Activated naive CD8-positive, alpha-beta T cell treated with anti-CD3 and anti-CD28 coated beads, Interleukin-2, amount 10 ng/mL, durations not matched to agents 7 days and 5 days (primary cell): ENCODE measurements at regions not wholly inside any gene's neighbourhood (a gene's known extent, or its start where the extent isn't known, plus 50 kb on each side); places are given as distances from the start of the nearest gene placed in this dataset.

ENCODE experiments used
- ATAC-seq: fragments of 150-1000 bp; cut with Tn5 transposase; one replicate; pipeline ENCODE4 v1.10.0; 2021; ENCODE audit warnings: low read depth, moderate library complexity
- POLR2A ChIA-PET: fragments of 350-600 bp; sonication (Branson Sonifier 250); formaldehyde crosslinking; loops from one replicate; lab custom pipeline; 2021; ENCODE audit warnings: antibody characterized with exemption; lab: Charles Lee
- DNase-seq: peaks from one replicate; pipeline ENCODE4 v3.0.0; 2021
- H3K27ac Mint-ChIP-seq: one replicate; pipeline ENCODE4 v1.8.0; 2022; ENCODE audit warnings: mild to moderate bottlenecking, mixed read lengths
- H3K27me3 Mint-ChIP-seq: one replicate; pipeline ENCODE4 v1.8.0; 2022; ENCODE audit warnings: mild to moderate bottlenecking, moderate library complexity, mixed read lengths
- H3K36me3 Mint-ChIP-seq: one replicate; pipeline ENCODE4 v1.8.0; 2021; ENCODE audit warnings: mild to moderate bottlenecking, mixed read lengths
- H3K4me1 Mint-ChIP-seq: one replicate; pipeline ENCODE4 v1.8.0; 2021; ENCODE audit warnings: mixed read lengths
- H3K4me3 Mint-ChIP-seq: one replicate; pipeline ENCODE4 v1.8.0; 2022; ENCODE audit warnings: mild to moderate bottlenecking, moderate library complexity, mixed read lengths
- H3K9me3 Mint-ChIP-seq: one replicate; pipeline ENCODE4 v1.8.0; 2021; ENCODE audit warnings: mixed read lengths

GRCh38 chr4:125398263-125399002 lies 83.7 kb downstream of the FAT4 start:
- H3K27me3 Mint-ChIP-seq, result no peaks in the 10 kb centered on the region
- ATAC-seq, result no peak
- no peak overlapping the region for H3K27ac Mint-ChIP-seq

DNA sequence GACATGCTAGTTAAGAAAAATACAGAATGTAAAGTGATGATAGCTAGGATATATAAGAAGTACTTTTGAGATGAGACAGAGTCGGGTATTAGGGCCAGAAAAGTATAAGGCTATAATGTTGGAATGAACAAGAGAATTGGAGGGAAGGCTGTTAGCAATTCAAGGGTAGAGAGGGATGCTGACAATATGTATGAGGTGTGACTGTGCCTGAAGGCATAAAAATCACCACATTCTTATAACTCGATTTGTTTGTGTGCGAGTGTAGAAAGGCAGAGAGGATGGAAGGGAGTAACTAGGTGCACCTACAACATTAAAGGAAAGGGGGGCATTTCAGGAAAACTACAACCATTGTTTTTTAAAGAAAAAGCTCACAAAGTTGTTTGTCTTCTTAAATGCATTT lies 86.0 kb downstream of the FAT4 start:
- no peak for DNase-seq
- no peaks in the 10 kb centered on the region for H3K4me1 Mint-ChIP-seq
- no peak for ATAC-seq
- H3K4me3 Mint-ChIP-seq, result no peak overlapping the region
- POLR2A ChIA-PET, result no interaction called here
- no peaks in the 10 kb centered on the region for H3K36me3 Mint-ChIP-seq
- H3K9me3 Mint-ChIP-seq, result no peaks in the 10 kb centered on the region
- H3K27ac Mint-ChIP-seq, result no peak overlapping the region
- H3K27me3 Mint-ChIP-seq, result no peaks in the 10 kb centered on the region

More at GRCh38 chr4:125398263-125399002, 83.7 kb downstream of the FAT4 start:
- Mint-ChIP-seq H3K4me1 (no peaks in the 10 kb centered on the region), H3K36me3 (no peaks in the 10 kb centered on the region), H3K4me3 (no peak overlapping the region), H3K9me3 (no peaks in the 10 kb centered on the region)
- POLR2A ChIA-PET, result no interaction called here
- DNase-seq, result no peak

DNA sequence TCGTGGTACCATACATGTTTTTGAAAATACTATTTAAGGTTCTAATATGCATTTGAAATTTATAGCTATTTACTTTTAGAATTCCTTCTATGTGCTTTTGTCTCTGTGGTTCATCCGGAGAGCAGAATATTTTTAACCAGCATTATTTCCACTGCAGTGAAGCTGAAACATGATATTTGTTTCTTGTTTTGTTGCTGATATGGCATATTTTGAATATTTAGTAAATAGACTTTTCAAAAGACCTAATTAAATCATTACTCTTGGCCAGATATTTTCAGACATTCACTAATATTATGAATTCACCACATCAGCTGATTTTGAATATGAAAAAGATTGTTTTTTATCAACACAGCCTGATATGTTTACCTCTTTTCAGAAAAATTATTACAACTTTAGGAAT lies 87.0 kb downstream of the FAT4 start:
- Mint-ChIP-seq H3K4me1 (no peaks in the 10 kb centered on the region), H3K4me3 (no peak overlapping the region), H3K27ac (no peak overlapping the region), H3K27me3 (no peaks in the 10 kb centered on the region), H3K9me3 (no peaks in the 10 kb centered on the region), H3K36me3 (no peaks in the 10 kb centered on the region)
- ATAC-seq, result no peak
- DNase-seq, result no peak
- POLR2A ChIA-PET, result no interaction called here

DNA sequence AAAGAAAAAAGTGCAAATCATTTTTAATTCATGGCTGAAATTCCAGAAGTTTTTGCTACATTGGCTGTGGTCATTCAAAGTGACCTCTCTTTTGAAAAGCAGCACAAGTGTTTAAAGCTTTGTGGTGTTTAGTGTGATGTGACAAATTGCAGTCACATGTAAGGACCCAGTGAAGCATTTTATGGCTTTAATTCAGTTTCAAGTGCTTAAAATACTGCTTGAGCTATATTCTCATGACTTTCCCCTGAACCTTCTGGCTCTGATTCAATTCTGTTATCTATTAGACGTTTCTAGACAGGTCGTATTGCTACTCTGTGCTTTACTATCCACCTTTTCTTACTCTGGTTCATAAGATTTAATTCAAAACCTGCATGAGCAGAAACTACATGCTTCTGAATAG lies 105.8 kb downstream of the FAT4 start:
- no peaks in the 10 kb centered on the region for H3K36me3 Mint-ChIP-seq

GRCh38 chr4:125421547-125421946 lies 106.8 kb downstream of the FAT4 start:
- H3K4me1 Mint-ChIP-seq, result no peaks in the 10 kb centered on the region

More for the DNA sequence above, 105.8 kb downstream of the FAT4 start:
- POLR2A ChIA-PET, result no interaction called here
- no peak for DNase-seq
- no peaks in the 10 kb centered on the region for H3K27me3 Mint-ChIP-seq
- no peaks in the 10 kb centered on the region for H3K4me1 Mint-ChIP-seq
- H3K4me3 Mint-ChIP-seq, result no peak overlapping the region
- no peak for ATAC-seq
- peaks cover 8% of the 10 kb centered on the region for H3K9me3 Mint-ChIP-seq
- no peak overlapping the region for H3K27ac Mint-ChIP-seq

GRCh38 chr4:125423124-125423523 lies 108.4 kb downstream of the FAT4 start:
- Mint-ChIP-seq H3K36me3 (no peaks in the 10 kb centered on the region), H3K9me3 (peaks cover 7% of the 10 kb centered on the region), H3K4me3 (no peak overlapping the region), H3K27me3 (no peaks in the 10 kb centered on the region), H3K27ac (no peak overlapping the region), H3K4me1 (no peaks in the 10 kb centered on the region)
- POLR2A ChIA-PET, result no interaction called here
- DNase-seq (no peak), ATAC-seq (no peak)

More at GRCh38 chr4:125421547-125421946, 106.8 kb downstream of the FAT4 start:
- POLR2A ChIA-PET, result no interaction called here
- H3K4me3 Mint-ChIP-seq, result no peak overlapping the region
- no peak for ATAC-seq
- H3K9me3 Mint-ChIP-seq, result peaks cover 7% of the 10 kb centered on the region
- H3K36me3 Mint-ChIP-seq, result no peaks in the 10 kb centered on the region
- no peaks in the 10 kb centered on the region for H3K27me3 Mint-ChIP-seq
- DNase-seq, result no peak
- H3K27ac Mint-ChIP-seq, result no peak overlapping the region

- POLR2A ChIA-PET, result no interaction called here
- DNase-seq, result no peak
- Mint-ChIP-seq H3K4me1 (no peaks in the 10 kb centered on the region), H3K27me3 (no peaks in the 10 kb centered on the region), H3K9me3 (peaks cover 2% of the 10 kb centered on the region), H3K36me3 (no peaks in the 10 kb centered on the region), H3K4me3 (no peak overlapping the region), H3K27ac (no peak overlapping the region)
- no peak for ATAC-seq
Observed at GRCh38 chr4:125428832-125429231, 114.1 kb downstream of the FAT4 start.

- no peak overlapping the region for H3K27ac Mint-ChIP-seq
Observed at GRCh38 chr4:125430086-125430485, 115.3 kb downstream of the FAT4 start.

DNA sequence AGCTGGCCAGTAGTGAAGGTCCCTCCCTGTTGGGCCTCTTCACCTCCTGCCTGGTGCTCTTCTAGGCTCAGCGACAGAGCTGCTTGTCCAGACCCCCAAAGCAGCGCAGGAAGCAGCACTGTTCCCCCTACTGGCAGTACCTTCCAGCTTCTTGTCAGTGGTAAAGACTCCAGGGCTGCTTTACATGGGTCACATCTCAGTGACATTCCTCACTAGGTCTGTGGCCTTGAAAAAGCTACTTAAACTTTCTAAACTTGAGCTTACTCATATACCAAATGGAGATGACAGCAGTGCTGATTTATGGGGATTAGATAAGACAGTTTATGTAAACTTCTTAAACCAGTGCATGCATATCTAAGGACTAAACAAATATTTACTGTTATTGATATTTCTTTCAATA lies 117.3 kb downstream of the FAT4 start:
- Mint-ChIP-seq H3K4me1 (no peaks in the 10 kb centered on the region), H3K4me3 (no peak overlapping the region), H3K27ac (no peak overlapping the region), H3K9me3 (no peaks in the 10 kb centered on the region), H3K36me3 (no peaks in the 10 kb centered on the region), H3K27me3 (no peaks in the 10 kb centered on the region)
- DNase-seq, result no peak
- POLR2A ChIA-PET, result no interaction called here
- ATAC-seq, result no peak

More at GRCh38 chr4:125430086-125430485, 115.3 kb downstream of the FAT4 start:
- POLR2A ChIA-PET, result no interaction called here
- H3K27me3 Mint-ChIP-seq, result no peaks in the 10 kb centered on the region
- ATAC-seq, result no peak
- DNase-seq, result no peak
- H3K9me3 Mint-ChIP-seq, result no peaks in the 10 kb centered on the region
- no peak overlapping the region for H3K4me3 Mint-ChIP-seq
- no peaks in the 10 kb centered on the region for H3K36me3 Mint-ChIP-seq
- H3K4me1 Mint-ChIP-seq, result no peaks in the 10 kb centered on the region

DNA sequence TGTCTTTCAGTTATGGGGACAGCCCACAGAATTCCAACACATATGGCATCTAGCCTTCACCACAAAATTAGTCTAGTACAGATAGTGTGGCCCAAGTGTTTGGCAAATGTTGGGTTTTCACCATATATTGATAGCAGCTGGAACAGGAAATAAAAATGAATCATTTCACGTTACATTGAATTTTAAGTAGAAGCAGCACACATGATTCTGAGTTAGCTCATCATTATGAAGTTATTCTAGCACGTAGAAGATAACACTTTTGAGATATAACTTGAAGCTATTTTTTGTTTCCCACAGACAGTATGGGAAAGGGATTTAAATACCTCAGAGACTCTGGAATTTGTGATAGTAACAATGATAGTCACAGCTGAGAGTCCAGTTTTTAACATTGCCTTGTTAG lies 118.7 kb downstream of the FAT4 start:
- H3K4me3 Mint-ChIP-seq, result no peak overlapping the region
- no peaks in the 10 kb centered on the region for H3K4me1 Mint-ChIP-seq
- no peak for DNase-seq
- POLR2A ChIA-PET, result no interaction called here
- H3K36me3 Mint-ChIP-seq, result no peaks in the 10 kb centered on the region
- H3K27me3 Mint-ChIP-seq, result no peaks in the 10 kb centered on the region
- no peaks in the 10 kb centered on the region for H3K9me3 Mint-ChIP-seq
- H3K27ac Mint-ChIP-seq, result no peak overlapping the region
- ATAC-seq, result no peak

DNA sequence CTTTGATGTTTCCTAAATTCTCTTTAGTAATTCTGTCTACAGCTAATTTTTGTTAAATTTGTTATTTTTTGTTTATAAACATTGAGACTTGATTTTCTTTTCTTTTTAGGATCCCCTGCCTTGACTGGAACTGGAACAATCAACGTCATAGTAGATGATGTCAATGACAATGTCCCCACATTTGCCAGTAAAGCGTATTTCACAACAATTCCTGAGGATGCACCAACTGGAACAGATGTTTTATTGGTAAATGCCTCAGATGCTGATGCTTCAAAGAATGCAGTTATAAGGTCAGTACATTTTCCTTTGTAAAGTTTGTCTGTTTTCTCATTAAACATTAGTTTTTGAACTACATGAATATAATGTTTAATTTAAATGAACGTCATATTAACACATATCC lies 119.4 kb downstream of the FAT4 start:
- DNase-seq, result no peak
- H3K36me3 Mint-ChIP-seq, result no peaks in the 10 kb centered on the region
- no peak overlapping the region for H3K4me3 Mint-ChIP-seq
- H3K9me3 Mint-ChIP-seq, result peaks cover 1% of the 10 kb centered on the region
- no peaks in the 10 kb centered on the region for H3K27me3 Mint-ChIP-seq
- POLR2A ChIA-PET, result no interaction called here
- H3K4me1 Mint-ChIP-seq, result no peaks in the 10 kb centered on the region
- H3K27ac Mint-ChIP-seq, result no peak overlapping the region
- ATAC-seq, result no peak

- POLR2A ChIA-PET, result no interaction called here
- ATAC-seq, result no peak
Observed at GRCh38 chr4:125440814-125441213, 126.1 kb downstream of the FAT4 start.

DNA sequence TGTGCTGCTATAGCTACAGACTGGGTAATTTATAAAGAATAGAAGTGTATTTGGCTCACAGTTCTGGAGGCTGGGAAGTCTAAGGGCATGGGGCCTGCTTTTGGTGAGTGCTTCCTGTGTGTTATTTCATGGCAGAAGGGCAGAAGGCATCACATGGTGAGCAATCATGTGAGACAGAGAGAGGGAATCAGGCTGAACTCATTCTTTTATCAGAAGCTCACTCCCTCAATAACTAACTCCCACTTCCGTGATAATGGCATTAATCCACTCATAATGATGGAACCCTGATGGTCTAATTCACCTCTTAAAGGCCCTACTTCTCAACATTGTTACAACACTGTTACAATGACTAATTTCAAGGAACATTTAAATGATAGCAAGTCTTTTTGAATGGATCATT lies 129.4 kb downstream of the FAT4 start:
- H3K4me1 Mint-ChIP-seq, result no peaks in the 10 kb centered on the region
- no peaks in the 10 kb centered on the region for H3K9me3 Mint-ChIP-seq
- H3K4me3 Mint-ChIP-seq, result no peak overlapping the region
- no peak for ATAC-seq
- H3K27me3 Mint-ChIP-seq, result no peaks in the 10 kb centered on the region
- no peak overlapping the region for H3K27ac Mint-ChIP-seq
- no peak for DNase-seq
- H3K36me3 Mint-ChIP-seq, result no peaks in the 10 kb centered on the region
- POLR2A ChIA-PET, result no interaction called here

More at GRCh38 chr4:125440814-125441213, 126.1 kb downstream of the FAT4 start:
- Mint-ChIP-seq H3K4me1 (no peaks in the 10 kb centered on the region), H3K4me3 (no peak overlapping the region), H3K27ac (no peak overlapping the region), H3K9me3 (peaks cover 1% of the 10 kb centered on the region), H3K36me3 (no peaks in the 10 kb centered on the region), H3K27me3 (no peaks in the 10 kb centered on the region)
- DNase-seq, result no peak

DNA sequence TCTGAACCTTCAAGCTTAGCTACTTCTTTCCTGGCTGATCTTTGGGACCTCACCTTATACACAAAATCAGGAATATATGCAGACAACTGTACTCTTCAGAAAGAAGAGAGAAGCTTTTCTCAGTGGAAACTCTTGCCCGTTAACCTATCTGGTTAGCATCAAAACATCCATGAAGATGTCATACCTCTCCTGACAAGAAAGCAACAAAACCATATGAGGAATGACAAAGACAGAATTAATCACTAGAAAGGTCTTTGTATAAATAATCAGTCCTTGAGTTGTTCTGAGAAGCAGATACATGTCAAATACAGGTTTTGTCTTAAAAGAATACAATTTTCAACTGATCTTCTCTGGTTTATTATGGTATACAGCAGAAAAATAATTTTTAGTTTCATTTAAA lies 130.8 kb downstream of the FAT4 start:
- POLR2A ChIA-PET, result no interaction called here
- H3K9me3 Mint-ChIP-seq, result no peaks in the 10 kb centered on the region
- H3K4me3 Mint-ChIP-seq, result no peak overlapping the region
- DNase-seq (no peak), ATAC-seq (no peak)
- no peaks in the 10 kb centered on the region for H3K4me1 Mint-ChIP-seq
- no peaks in the 10 kb centered on the region for H3K36me3 Mint-ChIP-seq
- H3K27me3 Mint-ChIP-seq, result no peaks in the 10 kb centered on the region
- no peak overlapping the region for H3K27ac Mint-ChIP-seq
